DOHH2 (cell line): ENCODE measurements at regions not wholly inside any gene's neighbourhood (a gene's known extent, or its start where the extent isn't known, plus 50 kb on each side); places are given as distances from the start of the nearest gene placed in this dataset.

Source experiments
- EZH2phosphoT487 ChIP-seq: fragments of 200-600 bp; sonication (generic); IDR thresholded peaks from 2 replicates; pipeline ENCODE4 v1.6.1; 2017; ENCODE audit warnings: borderline replicate concordance, mild to moderate bottlenecking, antibody characterized with exemption, low read length, moderate library complexity, mixed read lengths
- TF ChIP-seq, protein P1 (sequence below): fragments of 200-600 bp; sonication (generic); IDR thresholded peaks from one replicate; pipeline ENCODE4 v1.5.1; 2014; ENCODE audit warnings: antibody characterized with exemption, mild to moderate bottlenecking, low read depth, low read length; ENCODE audit not compliant: poor library complexity, severe bottlenecking

DNA sequence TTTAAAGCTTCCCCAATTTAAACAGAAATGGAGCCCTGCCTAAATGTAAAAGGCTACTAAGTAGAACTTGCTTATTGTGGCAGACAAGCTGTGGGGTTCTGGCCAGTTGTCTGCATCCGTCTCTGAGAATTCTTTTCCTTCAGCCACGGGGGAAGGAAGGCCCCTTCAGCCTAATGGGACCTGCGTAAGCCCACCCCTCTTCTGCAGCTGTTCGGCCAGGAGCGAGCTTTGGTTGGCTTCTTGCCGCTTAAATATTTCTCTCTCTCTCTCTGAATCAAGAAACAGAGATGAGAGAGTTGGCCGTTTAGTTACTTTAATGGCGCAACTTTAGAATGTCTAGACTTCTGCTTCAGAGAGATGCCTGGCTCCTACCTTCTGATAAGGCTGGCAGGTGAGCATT, 151.7 kb upstream of the PROK2 start:
- TF ChIP-seq, protein P1, sequence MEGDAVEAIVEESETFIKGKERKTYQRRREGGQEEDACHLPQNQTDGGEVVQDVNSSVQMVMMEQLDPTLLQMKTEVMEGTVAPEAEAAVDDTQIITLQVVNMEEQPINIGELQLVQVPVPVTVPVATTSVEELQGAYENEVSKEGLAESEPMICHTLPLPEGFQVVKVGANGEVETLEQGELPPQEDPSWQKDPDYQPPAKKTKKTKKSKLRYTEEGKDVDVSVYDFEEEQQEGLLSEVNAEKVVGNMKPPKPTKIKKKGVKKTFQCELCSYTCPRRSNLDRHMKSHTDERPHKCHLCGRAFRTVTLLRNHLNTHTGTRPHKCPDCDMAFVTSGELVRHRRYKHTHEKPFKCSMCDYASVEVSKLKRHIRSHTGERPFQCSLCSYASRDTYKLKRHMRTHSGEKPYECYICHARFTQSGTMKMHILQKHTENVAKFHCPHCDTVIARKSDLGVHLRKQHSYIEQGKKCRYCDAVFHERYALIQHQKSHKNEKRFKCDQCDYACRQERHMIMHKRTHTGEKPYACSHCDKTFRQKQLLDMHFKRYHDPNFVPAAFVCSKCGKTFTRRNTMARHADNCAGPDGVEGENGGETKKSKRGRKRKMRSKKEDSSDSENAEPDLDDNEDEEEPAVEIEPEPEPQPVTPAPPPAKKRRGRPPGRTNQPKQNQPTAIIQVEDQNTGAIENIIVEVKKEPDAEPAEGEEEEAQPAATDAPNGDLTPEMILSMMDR: no peak
- TF ChIP-seq EZH2phosphoT487: no peak
